IMR-90 (cell line): ENCODE measurements at regions not wholly inside any gene's neighbourhood (a gene's known extent, or its start where the extent isn't known, plus 50 kb on each side); places are given as distances from the start of the nearest gene placed in this dataset.

Source experiments
- ATAC-seq: fragments of 200-7000 bp; cut with Tn5 transposase; 2 replicates; pipeline ENCODE4 v1.9.1; 2020; ENCODE audit warnings: low read depth, mild to moderate bottlenecking, moderate library complexity
- BruUV-seq: library from RNA; stranded (reverse); fragments of 400-500 nt; replicated peaks from 2 replicates; lab custom pipeline; 2021; lab: Mats Ljungman, UMichigan
- CTCF ChIA-PET: fragments of 300-600 bp; formaldehyde crosslinking; extraction: SDS; loops from one replicate; lab custom pipeline; 2021; ENCODE audit warnings: antibody characterized with exemption; lab: Yijun Ruan, JAX
- POLR2A ChIA-PET: fragments of 300-600 bp; sonication (Branson Sonifier 250); formaldehyde crosslinking; loops from one replicate; lab custom pipeline; 2022; ENCODE audit warnings: antibody characterized with exemption; ENCODE audit not compliant: unreplicated experiment; lab: Charles Lee
- DNase-seq: peaks from one replicate; pipeline ENCODE4 v3.0.0; 2013
- H2AFZ ChIP-seq: replicated peaks from 2 replicates; pipeline ENCODE3; 2013; ENCODE audit warnings: low read length, mild to moderate bottlenecking; ENCODE audit not compliant: poor library complexity
- H2AK5ac ChIP-seq: 2 replicates; pipeline ENCODE4 v1.6.1; 2013; ENCODE audit warnings: low read depth, low read length, inconsistent platforms
- H2AK9ac ChIP-seq: replicated peaks from 2 replicates; pipeline ENCODE3; 2013; ENCODE audit warnings: mild to moderate bottlenecking, low read depth, low read length, moderate library complexity; ENCODE audit not compliant: poor library complexity
- H2BK120ac ChIP-seq: 2 replicates; pipeline ENCODE4 v1.6.1; 2013; ENCODE audit warnings: low read depth, low read length, inconsistent platforms
- H2BK15ac ChIP-seq: 3 replicates; pipeline ENCODE4 v1.6.1; 2013; ENCODE audit warnings: low read depth, low read length, inconsistent platforms
- H2BK20ac ChIP-seq: 2 replicates; pipeline ENCODE4 v1.6.1; 2013; ENCODE audit warnings: low read depth, mild to moderate bottlenecking, inconsistent platforms, low read length, moderate library complexity
- H2BK5ac ChIP-seq: 2 replicates; pipeline ENCODE4 v1.6.1; 2013; ENCODE audit warnings: mild to moderate bottlenecking, low read depth, low read length, inconsistent platforms; ENCODE audit not compliant: poor library complexity, severe bottlenecking
- H3K14ac ChIP-seq: replicated peaks from 2 replicates; pipeline ENCODE4 v1.6.1; 2013; ENCODE audit warnings: low read depth, low read length, inconsistent platforms
- H3K18ac ChIP-seq: 2 replicates; pipeline ENCODE4 v1.6.1; 2013; ENCODE audit warnings: low read depth, low read length, control low read depth
- H3K23ac ChIP-seq: 2 replicates; pipeline ENCODE4 v1.6.1; 2013; ENCODE audit warnings: low read depth, low read length, inconsistent platforms
- H3K27ac ChIP-seq: 2 replicates; pipeline ENCODE4 v1.5.1; 2013; ENCODE audit warnings: mild to moderate bottlenecking, control low read depth, low read length; ENCODE audit not compliant: insufficient read depth
- H3K27me3 ChIP-seq: 2 replicates; pipeline ENCODE4 v1.6.1; 2013; ENCODE audit warnings: low read length; ENCODE audit not compliant: control insufficient read depth, insufficient read depth
- H3K36me3 ChIP-seq: 2 replicates; pipeline ENCODE4 v1.6.1; 2013; ENCODE audit warnings: low read length, mixed read lengths; ENCODE audit not compliant: control insufficient read depth, insufficient read depth
- H3K4ac ChIP-seq: 2 replicates; pipeline ENCODE4 v1.6.1; 2013; ENCODE audit warnings: low read depth, low read length, inconsistent platforms
- H3K4me1 ChIP-seq: 2 replicates; pipeline ENCODE4 v1.6.1; 2013; ENCODE audit warnings: low read length, mixed read lengths; ENCODE audit not compliant: control insufficient read depth, insufficient read depth
- H3K4me2 ChIP-seq: 2 replicates; pipeline ENCODE4 v1.6.1; 2013; ENCODE audit warnings: low read depth, mild to moderate bottlenecking, control low read depth, low read length, moderate library complexity
- H3K4me3 ChIP-seq: 2 replicates; pipeline ENCODE4 v1.5.1; 2013; ENCODE audit warnings: low read depth, mild to moderate bottlenecking, control low read depth, low read length, moderate library complexity; ENCODE audit not compliant: insufficient read depth
- H3K56ac ChIP-seq: 2 replicates; pipeline ENCODE4 v1.6.1; 2013; ENCODE audit warnings: low read length, inconsistent platforms; ENCODE audit not compliant: insufficient read depth; ENCODE audit errors: extremely low read depth
- H3K79me1 ChIP-seq, 2 experiments: 2 replicates each; pipeline ENCODE4 v1.6.1; 2013; ENCODE audit warnings: low read length in 2 of 2, inconsistent platforms in 1 of 2, low read depth in 1 of 2
- H3K9ac ChIP-seq: 2 replicates; pipeline ENCODE4 v1.6.1; 2013; ENCODE audit warnings: low read depth, low read length, control low read depth
- H3K9me1 ChIP-seq: 2 replicates; pipeline ENCODE4 v1.6.1; 2013; ENCODE audit warnings: low read length, inconsistent platforms; ENCODE audit not compliant: insufficient read depth
- H3K9me3 ChIP-seq: 2 replicates; pipeline ENCODE4 v1.6.1; 2013; ENCODE audit warnings: low read length; ENCODE audit not compliant: control insufficient read depth, insufficient read depth
- H4K20me1 ChIP-seq: 2 replicates; pipeline ENCODE4 v1.6.1; 2013; ENCODE audit warnings: low read length, inconsistent platforms; ENCODE audit not compliant: insufficient read depth
- H4K5ac ChIP-seq: 2 replicates; pipeline ENCODE4 v1.6.1; 2013; ENCODE audit warnings: mild to moderate bottlenecking, low read depth, low read length, control low read depth
- H4K8ac ChIP-seq, 2 experiments: 2 replicates each; pipeline ENCODE4 v1.6.1; 2013; ENCODE audit warnings: low read depth in 2 of 2, low read length in 2 of 2, control low read depth in 1 of 2, inconsistent platforms in 1 of 2
- H4K91ac ChIP-seq: 2 replicates; pipeline ENCODE4 v1.6.1; 2013; ENCODE audit warnings: low read depth, low read length, inconsistent platforms; ENCODE audit not compliant: insufficient read depth
- BHLHE40 ChIP-seq: fragments of 150-350 bp; IDR thresholded peaks from 2 replicates; pipeline ENCODE4 v1.6.1; 2016; ENCODE audit warnings: mild to moderate bottlenecking, low read depth, low read length
- CEBPB ChIP-seq: IDR thresholded peaks from 2 replicates; pipeline ENCODE4 v1.6.1; 2012; ENCODE audit warnings: low read depth, low read length, improper control_type of control experiment
- CHD1 ChIP-seq: IDR thresholded peaks from 2 replicates; pipeline ENCODE4 v1.6.1; 2012; ENCODE audit warnings: low read depth, low read length, improper control_type of control experiment
- FOS ChIP-seq: fragments of 150-350 bp; IDR thresholded peaks from 2 replicates; pipeline ENCODE4 v1.6.1; 2016; ENCODE audit warnings: low read depth, low read length
- MAFK ChIP-seq: IDR thresholded peaks from 2 replicates; pipeline ENCODE4 v1.6.1; 2012; ENCODE audit warnings: low read depth, low read length, improper control_type of control experiment
- MAZ ChIP-seq: IDR thresholded peaks from 2 replicates; pipeline ENCODE4 v1.6.1; 2012; ENCODE audit warnings: low read depth, mild to moderate bottlenecking, low read length, improper control_type of control experiment, moderate library complexity, borderline replicate concordance
- MXI1 ChIP-seq: IDR thresholded peaks from 2 replicates; pipeline ENCODE4 v1.6.1; 2012; ENCODE audit warnings: low read depth, mild to moderate bottlenecking, low read length, moderate library complexity, borderline replicate concordance
- NFE2L2 ChIP-seq: fragments of 150-350 bp; IDR thresholded peaks from 2 replicates; pipeline ENCODE4 v1.6.1; 2016; ENCODE audit warnings: low read depth, mild to moderate bottlenecking, low read length
- POLR2A ChIP-seq: IDR thresholded peaks from 2 replicates; pipeline ENCODE4 v1.6.1; 2012; ENCODE audit warnings: mild to moderate bottlenecking, low read depth, low read length
- RAD21 ChIP-seq: IDR thresholded peaks from 2 replicates; pipeline ENCODE4 v1.6.1; 2012; ENCODE audit warnings: low read length, improper control_type of control experiment
- RCOR1 ChIP-seq: IDR thresholded peaks from 2 replicates; pipeline ENCODE4 v1.6.1; 2012; ENCODE audit warnings: mild to moderate bottlenecking, low read length, improper control_type of control experiment; ENCODE audit not compliant: insufficient replicate concordance
- RFX5 ChIP-seq: IDR thresholded peaks from 2 replicates; pipeline ENCODE4 v1.8.0; 2012; ENCODE audit warnings: low read depth, mild to moderate bottlenecking, low read length, moderate library complexity
- SMC3 ChIP-seq: fragments of 150-350 bp; IDR thresholded peaks from 2 replicates; pipeline ENCODE4 v1.6.1; 2016; ENCODE audit warnings: low read depth, mild to moderate bottlenecking, antibody characterized with exemption, low read length, moderate library complexity
- USF2 ChIP-seq: fragments of 150-350 bp; IDR thresholded peaks from 2 replicates; pipeline ENCODE4 v1.6.1; 2017; ENCODE audit warnings: mild to moderate bottlenecking, antibody characterized with exemption, low read length, low read depth
- WGBS, 2 experiments: methylation state at CpG; one replicate each; pipeline versions ENCODE4 v1.1.5 to v1.1.7; 2013; ENCODE audit warnings: missing lambda C conversion rate in 2 of 2; ENCODE audit not compliant: insufficient read length in 1 of 2; ENCODE audit errors: extremely low coverage in 2 of 2; 5-methylcytosine and 5-hydroxymethylcytosine counted together
- dilution Hi-C: fragments of 300-500 bp; cut with HindIII; formaldehyde crosslinking; loops from one replicate; pipeline ENCODE4 v1.14.3; 2018; ENCODE audit warnings: low sequenced_read_pairs; ENCODE audit not compliant: unreplicated experiment
- in situ Hi-C: fragments of 300-500 bp; cut with MboI; formaldehyde crosslinking; loops from 3 replicates; pipeline ENCODE4 v1.14.3; 2019; ENCODE audit warnings: low sequenced_read_pairs, inconsistent platforms, mixed read lengths
- intact Hi-C: fragments of 100-400 bp; cut with micrococcal nuclease; formaldehyde crosslinking; loops from 2 replicates; pipeline ENCODE4 v1.10.0; 2022
- TF ChIP-seq, protein P1 (sequence below): conservative IDR thresholded peaks from 2 replicates; pipeline ENCODE4 v1.5.1; 2012; ENCODE audit warnings: mild to moderate bottlenecking, low read depth, low read length, improper control_type of control experiment
- TF ChIP-seq, protein P2 (sequence below): fragments of 150-350 bp; IDR thresholded peaks from 2 replicates; pipeline ENCODE4 v1.6.1; 2016; ENCODE audit warnings: low read depth, mild to moderate bottlenecking, low read length, moderate library complexity, borderline replicate concordance

DNA sequence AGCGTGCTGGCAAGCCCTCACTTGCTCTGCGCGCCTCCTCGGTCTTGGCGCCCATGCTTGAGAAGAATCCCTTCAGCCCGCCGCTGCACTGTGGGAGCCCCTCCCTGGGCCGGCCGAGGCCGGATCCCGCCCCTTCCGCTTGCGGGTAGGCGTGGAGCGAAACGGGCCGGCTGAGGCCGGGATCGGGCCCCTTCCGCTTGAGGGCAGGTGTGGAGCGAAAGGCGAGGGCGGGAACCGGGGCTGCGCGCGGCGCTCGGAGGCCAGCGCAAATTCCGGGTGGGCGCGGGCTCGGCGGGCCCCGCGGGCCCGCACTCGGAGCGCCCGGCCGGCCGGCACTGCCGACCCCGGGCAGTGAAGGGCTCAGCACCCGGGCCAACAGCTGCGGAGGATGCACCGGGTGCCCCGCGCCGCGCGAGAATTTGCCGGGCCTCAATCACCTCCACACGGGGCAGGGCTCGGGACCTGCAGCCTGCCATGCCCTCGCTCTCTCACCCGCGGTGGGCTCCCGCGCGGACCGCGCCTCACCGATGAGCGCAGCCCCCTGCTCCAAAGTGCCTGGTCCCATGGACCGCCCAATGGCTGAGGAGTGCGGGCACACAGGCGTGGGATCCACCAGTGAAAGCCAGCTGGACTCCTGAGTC, 58.1 kb upstream of the GBA3 start:
- H3K27me3 ChIP-seq: no peaks in the 10 kb centered on the region
- H3K4ac ChIP-seq: no peak overlapping the region
- no peak overlapping the region for H2BK120ac ChIP-seq
- H3K27ac ChIP-seq: no peak overlapping the region
- no peak overlapping the region for H3K14ac ChIP-seq
- CTCF ChIA-PET: no interaction called here
- no peak overlapping the region for H2AK9ac ChIP-seq
- H4K5ac ChIP-seq: no peak overlapping the region
- H3K9me1 ChIP-seq: no peaks in the 10 kb centered on the region
- H3K4me1 ChIP-seq: no peaks in the 10 kb centered on the region
- intact Hi-C loops (no loop called here), in situ Hi-C loops (no loop called here), dilution Hi-C loops (no loop called here)
- TF ChIP-seq MAFK: no peak
- no peak for TF ChIP-seq CEBPB
- no peak for TF ChIP-seq POLR2A
- TF ChIP-seq, protein P1, sequence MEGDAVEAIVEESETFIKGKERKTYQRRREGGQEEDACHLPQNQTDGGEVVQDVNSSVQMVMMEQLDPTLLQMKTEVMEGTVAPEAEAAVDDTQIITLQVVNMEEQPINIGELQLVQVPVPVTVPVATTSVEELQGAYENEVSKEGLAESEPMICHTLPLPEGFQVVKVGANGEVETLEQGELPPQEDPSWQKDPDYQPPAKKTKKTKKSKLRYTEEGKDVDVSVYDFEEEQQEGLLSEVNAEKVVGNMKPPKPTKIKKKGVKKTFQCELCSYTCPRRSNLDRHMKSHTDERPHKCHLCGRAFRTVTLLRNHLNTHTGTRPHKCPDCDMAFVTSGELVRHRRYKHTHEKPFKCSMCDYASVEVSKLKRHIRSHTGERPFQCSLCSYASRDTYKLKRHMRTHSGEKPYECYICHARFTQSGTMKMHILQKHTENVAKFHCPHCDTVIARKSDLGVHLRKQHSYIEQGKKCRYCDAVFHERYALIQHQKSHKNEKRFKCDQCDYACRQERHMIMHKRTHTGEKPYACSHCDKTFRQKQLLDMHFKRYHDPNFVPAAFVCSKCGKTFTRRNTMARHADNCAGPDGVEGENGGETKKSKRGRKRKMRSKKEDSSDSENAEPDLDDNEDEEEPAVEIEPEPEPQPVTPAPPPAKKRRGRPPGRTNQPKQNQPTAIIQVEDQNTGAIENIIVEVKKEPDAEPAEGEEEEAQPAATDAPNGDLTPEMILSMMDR: no peak
- no peak for TF ChIP-seq MAZ
- no peak for TF ChIP-seq CHD1
- TF ChIP-seq NFE2L2: no peak
- no peak for TF ChIP-seq FOS
- TF ChIP-seq MXI1: no peak
- no peak for TF ChIP-seq SMC3
- TF ChIP-seq RCOR1: no peak
- TF ChIP-seq BHLHE40: no peak
- TF ChIP-seq RFX5: no peak
- no peak for TF ChIP-seq USF2
- TF ChIP-seq, protein P2, sequence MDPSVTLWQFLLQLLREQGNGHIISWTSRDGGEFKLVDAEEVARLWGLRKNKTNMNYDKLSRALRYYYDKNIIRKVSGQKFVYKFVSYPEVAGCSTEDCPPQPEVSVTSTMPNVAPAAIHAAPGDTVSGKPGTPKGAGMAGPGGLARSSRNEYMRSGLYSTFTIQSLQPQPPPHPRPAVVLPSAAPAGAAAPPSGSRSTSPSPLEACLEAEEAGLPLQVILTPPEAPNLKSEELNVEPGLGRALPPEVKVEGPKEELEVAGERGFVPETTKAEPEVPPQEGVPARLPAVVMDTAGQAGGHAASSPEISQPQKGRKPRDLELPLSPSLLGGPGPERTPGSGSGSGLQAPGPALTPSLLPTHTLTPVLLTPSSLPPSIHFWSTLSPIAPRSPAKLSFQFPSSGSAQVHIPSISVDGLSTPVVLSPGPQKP: no peak
- no peak for TF ChIP-seq RAD21
- H3K4me2 ChIP-seq: no peak overlapping the region
- H2BK5ac ChIP-seq: no peak overlapping the region
- H3K4me3 ChIP-seq: no peak overlapping the region
- H4K20me1 ChIP-seq: no peaks in the 10 kb centered on the region
- no peak overlapping the region for H2AFZ ChIP-seq
- DNase-seq: no peak
- no peak overlapping the region for H4K91ac ChIP-seq
- no peak overlapping the region for H2BK20ac ChIP-seq
- H2BK15ac ChIP-seq: no peak overlapping the region
- ATAC-seq: no peak
- no peaks in the 10 kb centered on the region for H3K79me1 ChIP-seq
- H4K8ac ChIP-seq: no peak overlapping the region
- H3K56ac ChIP-seq: no peak overlapping the region
- H3K18ac ChIP-seq: no peak overlapping the region
- no peak overlapping the region for H2AK5ac ChIP-seq
- no peaks in the 10 kb centered on the region for H3K36me3 ChIP-seq
- POLR2A ChIA-PET: no interaction called here
- 84% methylated on average over 29 of the region's 69 CpGs; no CpG with 5 or more reads in 1 of the 2 experiments for WGBS, 2 experiments
- no TSS peak for BruUV-seq
- no peak overlapping the region for H3K9ac ChIP-seq
- no peak overlapping the region for H3K23ac ChIP-seq
- no peaks in the 10 kb centered on the region for H3K9me3 ChIP-seq
